PC-3 (cell line): ENCODE measurements at regions not wholly inside any gene's neighbourhood (a gene's known extent, or its start where the extent isn't known, plus 50 kb on each side); places are given as distances from the start of the nearest gene placed in this dataset.

ENCODE experiments used
- EZH2 ChIP-seq: fragments of 300-600 bp; sonication (generic); IDR thresholded peaks from one replicate; pipeline ENCODE4 v1.6.1; 2017; ENCODE audit warnings: antibody characterized with exemption, mild to moderate bottlenecking, low read length; ENCODE audit not compliant: unreplicated experiment
- EZH2phosphoT487 ChIP-seq: fragments of 300-600 bp; sonication (generic); IDR thresholded peaks from 2 replicates; pipeline ENCODE4 v1.6.1; 2018; ENCODE audit warnings: mild to moderate bottlenecking, antibody characterized with exemption, low read length, borderline replicate concordance
- TF ChIP-seq, protein P1 (sequence below): fragments of 300-600 bp; sonication (generic); conservative IDR thresholded peaks from 2 replicates; pipeline ENCODE4 v1.5.1; 2017; ENCODE audit warnings: antibody characterized with exemption, low read depth, mild to moderate bottlenecking, low read length

DNA sequence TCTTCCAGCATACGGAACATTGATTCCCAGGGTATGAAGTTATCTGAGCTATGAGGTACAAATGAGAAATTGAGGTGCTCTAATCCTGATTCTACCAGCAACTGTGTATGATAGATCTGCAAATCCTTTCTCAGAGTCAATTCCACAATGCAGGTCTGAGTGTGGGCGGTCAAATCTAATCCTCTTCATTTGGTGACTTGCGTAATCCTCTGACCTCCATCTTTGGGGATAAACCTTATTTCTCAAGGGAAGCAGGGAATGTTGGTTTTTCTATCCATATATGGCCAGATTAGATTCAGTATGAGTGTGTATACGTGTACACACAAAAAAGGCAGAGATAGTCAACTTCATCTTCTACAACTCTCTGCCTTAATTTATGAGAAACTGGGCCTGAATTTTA, 348.4 kb upstream of the IL12A start:
- TF ChIP-seq EZH2phosphoT487, result no peak
- TF ChIP-seq, protein P1, sequence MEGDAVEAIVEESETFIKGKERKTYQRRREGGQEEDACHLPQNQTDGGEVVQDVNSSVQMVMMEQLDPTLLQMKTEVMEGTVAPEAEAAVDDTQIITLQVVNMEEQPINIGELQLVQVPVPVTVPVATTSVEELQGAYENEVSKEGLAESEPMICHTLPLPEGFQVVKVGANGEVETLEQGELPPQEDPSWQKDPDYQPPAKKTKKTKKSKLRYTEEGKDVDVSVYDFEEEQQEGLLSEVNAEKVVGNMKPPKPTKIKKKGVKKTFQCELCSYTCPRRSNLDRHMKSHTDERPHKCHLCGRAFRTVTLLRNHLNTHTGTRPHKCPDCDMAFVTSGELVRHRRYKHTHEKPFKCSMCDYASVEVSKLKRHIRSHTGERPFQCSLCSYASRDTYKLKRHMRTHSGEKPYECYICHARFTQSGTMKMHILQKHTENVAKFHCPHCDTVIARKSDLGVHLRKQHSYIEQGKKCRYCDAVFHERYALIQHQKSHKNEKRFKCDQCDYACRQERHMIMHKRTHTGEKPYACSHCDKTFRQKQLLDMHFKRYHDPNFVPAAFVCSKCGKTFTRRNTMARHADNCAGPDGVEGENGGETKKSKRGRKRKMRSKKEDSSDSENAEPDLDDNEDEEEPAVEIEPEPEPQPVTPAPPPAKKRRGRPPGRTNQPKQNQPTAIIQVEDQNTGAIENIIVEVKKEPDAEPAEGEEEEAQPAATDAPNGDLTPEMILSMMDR, result no peak
- no peak for TF ChIP-seq EZH2
